GM12875 (cell line): ENCODE measurements at regions not wholly inside any gene's neighbourhood (a gene's known extent, or its start where the extent isn't known, plus 50 kb on each side); places are given as distances from the start of the nearest gene placed in this dataset.

ENCODE experiments used
- H3K4me3 ChIP-seq: one replicate; pipeline ENCODE4 v1.5.1; 2011; ENCODE audit warnings: low read depth, low read length, control low read depth
- CTCF ChIP-seq: IDR thresholded peaks from 2 replicates; pipeline ENCODE4 v1.5.1; 2011; ENCODE audit warnings: low read depth, mild to moderate bottlenecking, control low read depth, inconsistent platforms, low read length, moderate library complexity, borderline replicate concordance; ENCODE audit not compliant: insufficient read depth

DNA sequence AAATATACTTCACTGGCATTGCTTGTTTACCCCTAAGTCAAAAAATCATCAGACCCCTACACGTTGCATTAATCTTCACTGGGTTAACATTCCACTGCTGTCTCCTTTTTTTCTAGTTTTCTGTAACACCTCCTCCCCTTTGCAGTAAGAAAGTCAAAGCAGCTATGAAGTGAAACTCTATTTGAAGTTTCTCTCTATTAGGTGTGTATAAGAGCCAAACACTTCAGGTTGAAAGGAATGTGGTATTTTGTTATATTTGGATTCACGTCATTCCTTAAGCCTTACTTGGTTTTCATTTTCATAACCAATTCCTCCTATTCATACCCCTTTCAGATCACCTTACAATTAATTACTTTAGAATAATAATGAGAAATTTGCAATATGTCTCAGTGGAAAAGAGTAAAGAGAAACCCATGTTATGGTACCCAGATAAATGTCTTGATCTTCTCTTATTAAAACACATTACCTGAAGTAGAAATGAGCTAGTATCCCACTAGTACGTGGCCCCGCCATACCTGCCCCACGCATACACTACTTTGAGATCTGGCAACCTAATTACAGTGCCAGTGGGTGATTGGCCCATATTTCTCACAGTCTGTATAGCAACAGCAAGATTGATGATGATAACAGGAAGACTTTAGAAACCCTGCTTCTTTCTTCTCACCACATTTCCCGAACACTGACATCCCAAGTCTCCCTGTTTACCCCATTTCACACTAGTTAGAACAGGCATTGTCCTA lies 236.4 kb upstream of the RGS6 start:
- no peak overlapping the region for H3K4me3 ChIP-seq
- TF ChIP-seq CTCF: no peak

DNA sequence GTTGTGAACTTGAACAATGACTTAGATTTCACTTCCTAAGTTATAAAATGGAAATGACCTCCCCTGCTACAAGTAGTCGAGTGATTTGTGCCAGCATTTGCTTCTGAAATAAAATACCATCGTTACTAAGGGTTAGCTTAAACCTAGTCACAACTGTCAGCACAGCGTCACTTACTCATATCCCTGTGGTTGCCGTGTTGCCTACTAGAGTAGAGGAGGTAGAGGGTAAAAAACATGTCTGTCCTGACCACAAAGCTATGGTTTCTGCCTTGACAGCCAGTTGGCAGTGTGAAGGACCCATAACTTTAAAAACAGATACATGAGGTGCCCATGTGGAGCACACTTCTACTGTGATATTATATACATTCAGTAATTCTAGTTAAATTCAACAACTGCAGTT lies 234.2 kb upstream of the RGS6 start:
- TF ChIP-seq CTCF: no peak

DNA sequence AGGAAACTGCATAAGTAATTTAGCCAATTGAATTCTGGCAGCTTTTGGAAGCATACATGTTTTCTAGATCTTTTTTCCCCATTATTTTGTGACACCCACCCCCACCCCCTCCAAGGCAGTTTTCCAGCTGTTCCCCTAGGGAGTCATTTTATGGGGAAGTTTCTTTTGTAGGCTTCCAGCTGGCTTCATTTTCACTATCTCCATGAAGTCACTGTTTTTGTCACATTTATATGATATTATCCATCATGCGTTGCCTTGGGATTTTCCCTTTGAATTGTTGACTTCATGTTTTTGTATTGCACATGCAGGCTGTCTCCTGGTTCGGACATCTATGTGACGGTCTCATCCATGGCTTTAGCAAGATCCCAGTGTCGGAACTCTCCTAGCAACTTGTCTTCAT lies 233.6 kb upstream of the RGS6 start:
- H3K4me3 ChIP-seq: no peak overlapping the region
- TF ChIP-seq CTCF: no peak

More for the DNA sequence above, 234.2 kb upstream of the RGS6 start:
- no peak overlapping the region for H3K4me3 ChIP-seq

GRCh38 chr14:71701990-71702389 lies 230.2 kb upstream of the RGS6 start:
- H3K4me3 ChIP-seq: no peak overlapping the region
- TF ChIP-seq CTCF: no peak

- no peak for TF ChIP-seq CTCF
- H3K4me3 ChIP-seq: no peak overlapping the region
Observed at GRCh38 chr14:71702786-71703185, 229.4 kb upstream of the RGS6 start.

DNA sequence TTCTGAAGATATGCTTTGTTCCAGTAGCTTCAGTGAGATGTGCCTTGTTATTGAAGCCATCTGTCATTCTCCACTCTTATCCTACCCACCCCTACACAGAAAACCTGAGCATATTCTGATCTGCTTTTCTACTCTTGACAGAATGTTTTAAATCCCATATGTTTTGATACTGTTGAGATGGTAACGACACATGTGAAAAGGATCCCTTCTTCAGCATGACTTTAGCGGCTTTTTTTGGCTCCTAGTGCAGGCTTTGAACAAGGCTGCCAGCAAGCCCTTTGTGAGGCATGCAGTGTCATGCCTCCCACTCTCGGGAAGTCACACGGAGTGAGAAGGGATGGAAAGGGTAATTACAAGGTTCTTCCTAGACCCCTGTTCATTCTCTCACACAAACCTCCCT lies 228.8 kb upstream of the RGS6 start:
- no peak overlapping the region for H3K4me3 ChIP-seq
- TF ChIP-seq CTCF: no peak

DNA sequence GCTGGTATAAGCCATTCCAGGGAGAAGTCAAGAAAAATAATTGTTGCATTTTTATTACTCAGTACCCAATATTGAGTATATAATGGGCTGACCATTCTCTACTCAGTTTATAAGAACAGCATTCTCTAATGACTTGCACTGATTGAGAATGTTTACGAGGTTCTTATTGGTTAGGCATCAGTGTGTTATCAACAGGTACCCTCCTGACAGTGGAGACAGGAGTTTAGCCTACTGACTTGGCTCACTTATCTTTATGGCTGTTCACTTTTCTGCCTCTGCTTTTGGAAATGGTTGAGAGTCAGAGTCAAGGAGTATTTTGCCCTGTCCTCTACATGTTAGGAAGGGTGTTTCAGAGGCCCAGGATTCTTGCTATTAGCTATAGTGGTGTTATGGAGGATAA lies 228.0 kb upstream of the RGS6 start:
- TF ChIP-seq CTCF: no peak
- no peak overlapping the region for H3K4me3 ChIP-seq
